ENCODE measurements at regions not wholly inside any gene's neighbourhood (a gene's known extent, or its start where the extent isn't known, plus 50 kb on each side); places are given as distances from the start of the nearest gene placed in this dataset.

- TF ChIP-seq EZH2 (IDR thresholded peaks at IDR 0.05; ENCODE audit: insufficient read depth, poor library complexity, severe bottlenecking): no peak
- no peak for TF ChIP-seq EZH2phosphoT487 (IDR thresholded peaks at IDR 0.05; ENCODE audit: insufficient read depth, low read depth)
These were observed 312.3 kb upstream of the KCNJ16 start for GRCh38 chr17:69762766-69763165.

Measured in GM23248 (cell line).